ENCODE measurements at regions not wholly inside any gene's neighbourhood (a gene's known extent, or its start where the extent isn't known, plus 50 kb on each side); places are given as distances from the start of the nearest gene placed in this dataset.

DNA sequence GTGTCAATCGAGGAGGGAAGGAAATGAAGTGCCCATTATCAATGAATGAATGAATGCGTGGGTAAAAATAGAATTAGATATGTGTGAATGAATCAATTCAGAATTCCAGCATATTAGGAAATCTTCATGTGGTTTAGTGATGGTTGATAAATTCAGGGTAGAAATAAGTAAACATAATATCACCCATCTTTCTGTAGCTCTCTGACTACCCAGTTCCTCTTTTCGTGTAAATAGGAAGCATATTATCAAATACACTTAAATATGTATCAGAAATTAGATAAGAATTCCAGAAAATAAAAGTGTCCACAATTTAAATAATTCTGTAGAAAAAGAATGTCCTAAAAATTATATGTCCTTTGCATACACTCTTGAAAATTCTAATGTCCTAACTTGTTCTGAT lies 552.9 kb upstream of the LRATD1 start:
- Histone ChIP-seq H3K4ac (replicated peaks; ENCODE audit: insufficient read length, low read depth, low read length) (no peak overlapping the region), H3K4me3 (ENCODE audit: extremely low read depth in 1 of 4, insufficient read depth in 2 of 4, low read depth in 3 of 4, low read length in 4 of 4) (no peak overlapping the region), H3K79me1 (ENCODE audit: low read depth, low read length) (no peaks in the 10 kb centered on the region), H3K9me3 (ENCODE audit: insufficient read depth in 2 of 2, low read depth in 1 of 2, low read length in 1 of 2) (no peaks in the 10 kb centered on the region), H2BK5ac (ENCODE audit: low read depth, low read length) (no peak overlapping the region), H2BK12ac (ENCODE audit: low read depth, low read length) (no peak overlapping the region), H3K27ac (ENCODE audit: low read depth, low read length) (no peak overlapping the region), H4K5ac (ENCODE audit: insufficient read length, low read depth, low read length) (no peak overlapping the region), H3K4me1 (replicated peaks in 1 of 4; ENCODE audit: control insufficient read depth in 3 of 4, insufficient read depth in 4 of 4, low read length in 3 of 4) (peaks cover 0 to 3% (median 1%) of the 10 kb centered on the region in 4 experiments; a peak in 2 of 7 replicates), H2BK120ac (replicated peaks; ENCODE audit: low read depth, low read length) (no peak overlapping the region), H3K56ac (replicated peaks; ENCODE audit: insufficient read length, low read depth, low read length) (no peak overlapping the region), H2BK15ac (ENCODE audit: low read length) (no peak overlapping the region), H3K23me2 (ENCODE audit: low read depth, low read length) (no peaks in the 10 kb centered on the region; the same call in 1 of the 2 replicates), H3K9ac (replicated peaks in 1 of 4; ENCODE audit: extremely low read depth in 1 of 4, low read depth in 3 of 4, low read length in 3 of 4) (no peak overlapping the region), H3K27me3 (replicated peaks in 1 of 4; ENCODE audit: control insufficient read depth in 3 of 4, extremely low read depth in 1 of 4, insufficient read depth in 3 of 4, low read length in 3 of 4) (no peaks in the 10 kb centered on the region), H3K36me3 (ENCODE audit: control insufficient read depth in 2 of 4, insufficient read depth in 4 of 4, low read length in 3 of 4) (no peaks in the 10 kb centered on the region), H4K20me1 (replicated peaks in 1 of 2; ENCODE audit: control insufficient read depth in 1 of 2, insufficient read depth in 2 of 2, low read length in 2 of 2) (no peaks in the 10 kb centered on the region), H4K91ac (replicated peaks; ENCODE audit: insufficient read length, low read length) (no peak overlapping the region), H2BK20ac (ENCODE audit: low read length) (no peak overlapping the region), H3K79me2 (ENCODE audit: control insufficient read depth in 1 of 2, insufficient read depth in 2 of 2, low read length in 2 of 2) (no peaks in the 10 kb centered on the region), H4K8ac (ENCODE audit: extremely low read depth, insufficient read depth, low read length) (no peak overlapping the region), H3K14ac (ENCODE audit: insufficient read length) (no peak overlapping the region), H3K4me2 (ENCODE audit: insufficient read depth in 1 of 2, low read depth in 2 of 2, low read length in 2 of 2) (no peak overlapping the region), H3K18ac (ENCODE audit: extremely low read depth, low read length) (no peak overlapping the region), H2AFZ (ENCODE audit: low read length) (no peak overlapping the region), H2AK5ac (ENCODE audit: low read depth, low read length) (no peak overlapping the region), H3K23ac (ENCODE audit: insufficient read length) (no peak overlapping the region)
- DNase-seq (ENCODE audit: low read depth in 1 of 2, low spot score in 2 of 2) (no peak), FAIRE-seq (no peak)
- POLR2A ChIA-PET (ENCODE audit: partially characterized antibody): no interaction called here
- CTCF ChIA-PET (ENCODE audit: partially characterized antibody): interaction anchor here (1.5 kb wide), 1 partner anchor 9 kb away, joined by 3 read pairs; no protein-coding TSS in a partner anchor
- 85% methylated on average over 3 of the region's 3 CpGs; no CpG with 5 or more reads in 1 of the 2 experiments for WGBS, 2 experiments (ENCODE audit: extremely low coverage in 1 of 2, insufficient coverage in 1 of 2, insufficient read length in 1 of 2, insufficient replicate concordance in 2 of 2, low coverage in 1 of 2, low lambda C conversion rate in 2 of 2, missing lambda C conversion rate in 1 of 2)
- TF ChIP-seq POLR2A (IDR thresholded peaks at IDR 0.05; ENCODE audit: control extremely low read depth in 1 of 2, low read depth in 2 of 2, low read length in 2 of 2) (no peak), POU5F1 (IDR thresholded peaks at IDR 0.05; ENCODE audit: low read depth, low read length) (no peak), CREB1 (IDR thresholded peaks at IDR 0.05) (no peak), BCL11A (IDR thresholded peaks at IDR 0.05; ENCODE audit: low read depth in 2 of 2, low read length in 2 of 2) (no peak), RFX5 (IDR thresholded peaks at IDR 0.05; ENCODE audit: borderline replicate concordance, low read depth, low read length) (no peak), RNF2 (IDR thresholded peaks at IDR 0.05; ENCODE audit: borderline replicate concordance, low read depth, low read length, missing control alignments, poor library complexity, severe bottlenecking) (no peak), KDM5A (IDR thresholded peaks at IDR 0.05; ENCODE audit: low read length) (no peak), CHD1 (IDR thresholded peaks at IDR 0.05; ENCODE audit: low read depth, low read length) (no peak), CTBP2 (IDR thresholded peaks at IDR 0.05; ENCODE audit: borderline replicate concordance, insufficient read depth, insufficient read length, low read length) (no peak)
- TF ChIP-seq, protein P1, sequence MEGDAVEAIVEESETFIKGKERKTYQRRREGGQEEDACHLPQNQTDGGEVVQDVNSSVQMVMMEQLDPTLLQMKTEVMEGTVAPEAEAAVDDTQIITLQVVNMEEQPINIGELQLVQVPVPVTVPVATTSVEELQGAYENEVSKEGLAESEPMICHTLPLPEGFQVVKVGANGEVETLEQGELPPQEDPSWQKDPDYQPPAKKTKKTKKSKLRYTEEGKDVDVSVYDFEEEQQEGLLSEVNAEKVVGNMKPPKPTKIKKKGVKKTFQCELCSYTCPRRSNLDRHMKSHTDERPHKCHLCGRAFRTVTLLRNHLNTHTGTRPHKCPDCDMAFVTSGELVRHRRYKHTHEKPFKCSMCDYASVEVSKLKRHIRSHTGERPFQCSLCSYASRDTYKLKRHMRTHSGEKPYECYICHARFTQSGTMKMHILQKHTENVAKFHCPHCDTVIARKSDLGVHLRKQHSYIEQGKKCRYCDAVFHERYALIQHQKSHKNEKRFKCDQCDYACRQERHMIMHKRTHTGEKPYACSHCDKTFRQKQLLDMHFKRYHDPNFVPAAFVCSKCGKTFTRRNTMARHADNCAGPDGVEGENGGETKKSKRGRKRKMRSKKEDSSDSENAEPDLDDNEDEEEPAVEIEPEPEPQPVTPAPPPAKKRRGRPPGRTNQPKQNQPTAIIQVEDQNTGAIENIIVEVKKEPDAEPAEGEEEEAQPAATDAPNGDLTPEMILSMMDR (IDR thresholded peaks at IDR 0.05; ENCODE audit: control extremely low read depth in 1 of 3, insufficient read depth in 1 of 3, low read depth in 1 of 3, low read length in 3 of 3): no peak
- TF ChIP-seq, protein P2, sequence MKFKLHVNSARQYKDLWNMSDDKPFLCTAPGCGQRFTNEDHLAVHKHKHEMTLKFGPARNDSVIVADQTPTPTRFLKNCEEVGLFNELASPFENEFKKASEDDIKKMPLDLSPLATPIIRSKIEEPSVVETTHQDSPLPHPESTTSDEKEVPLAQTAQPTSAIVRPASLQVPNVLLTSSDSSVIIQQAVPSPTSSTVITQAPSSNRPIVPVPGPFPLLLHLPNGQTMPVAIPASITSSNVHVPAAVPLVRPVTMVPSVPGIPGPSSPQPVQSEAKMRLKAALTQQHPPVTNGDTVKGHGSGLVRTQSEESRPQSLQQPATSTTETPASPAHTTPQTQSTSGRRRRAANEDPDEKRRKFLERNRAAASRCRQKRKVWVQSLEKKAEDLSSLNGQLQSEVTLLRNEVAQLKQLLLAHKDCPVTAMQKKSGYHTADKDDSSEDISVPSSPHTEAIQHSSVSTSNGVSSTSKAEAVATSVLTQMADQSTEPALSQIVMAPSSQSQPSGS (IDR thresholded peaks at IDR 0.05; ENCODE audit: low read length): no peak

Data from H1 (cell line).